ENCODE measurements at regions not wholly inside any gene's neighbourhood (a gene's known extent, or its start where the extent isn't known, plus 50 kb on each side); places are given as distances from the start of the nearest gene placed in this dataset.

DNA sequence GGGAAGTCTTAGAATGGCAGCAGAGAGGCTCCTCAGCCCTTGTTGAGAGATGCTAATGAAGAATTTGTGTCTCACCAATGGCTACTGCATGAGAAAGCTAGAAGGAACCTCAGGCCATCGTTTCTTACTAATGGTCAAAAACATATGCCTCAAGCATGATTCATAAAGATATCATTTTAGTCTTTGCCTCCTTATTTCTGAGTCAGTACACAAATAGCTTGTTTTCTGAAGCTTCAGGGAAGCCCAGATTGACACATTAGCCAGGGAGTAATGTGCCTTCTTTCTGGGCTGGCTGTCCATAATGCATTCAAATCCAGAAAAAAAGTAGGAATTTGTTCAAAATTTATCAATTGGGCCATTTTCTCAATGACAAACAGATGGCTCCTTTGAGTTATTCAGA is 169.4 kb upstream of the ZBED5 start:
- no peak overlapping the region for H3K4me3 ChIP-seq
- no peak overlapping the region for H3K27ac ChIP-seq (replicated peaks in 1 of 4)
- intact Hi-C loops (cut with DNase I), result loop anchor here (5.0 kb wide), 1 partner anchor 235 kb away; no protein-coding TSS in a partner anchor
- H3K4me1 ChIP-seq, result peaks cover 0 to 16% (median 3%) of the 10 kb centered on the region in 4 donors
- H3K27me3 ChIP-seq, result no peaks in the 10 kb centered on the region
- no peaks in the 10 kb centered on the region for H3K9me3 ChIP-seq
- TF ChIP-seq POLR2A (IDR thresholded peaks at IDR 0.05; ENCODE audit: low read depth) (no peak), POLR2AphosphoS5 (IDR thresholded peaks at IDR 0.05) (no peak)
- WGBS, result 56% methylated on average over 1 of the region's 1 CpG
- no peaks in the 10 kb centered on the region for H3K36me3 ChIP-seq
- no peak for DNase-seq (ENCODE audit: extremely low spot score)

DNA sequence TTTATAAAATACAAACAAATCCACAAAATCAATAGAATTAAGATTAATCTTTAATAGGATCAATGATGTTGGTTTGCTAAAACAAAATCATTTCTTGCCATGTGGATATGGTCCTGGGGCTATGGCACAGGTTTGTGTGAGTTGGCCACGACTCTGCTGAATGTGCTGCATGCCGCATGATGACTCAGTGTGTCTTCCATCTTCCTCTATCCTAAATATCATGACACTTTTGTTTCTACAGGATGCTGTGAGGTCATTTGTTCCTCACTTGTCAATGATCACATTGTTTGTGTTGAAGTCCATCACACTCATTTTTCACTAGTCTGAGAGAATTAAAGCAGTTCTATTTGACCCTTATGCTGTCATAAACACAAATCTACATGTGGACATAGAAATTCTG is 167.2 kb upstream of the ZBED5 start:
- intact Hi-C loops (cut with DNase I), result loop anchor here (5.0 kb wide), 1 partner anchor 237 kb away; no protein-coding TSS in a partner anchor

DNA sequence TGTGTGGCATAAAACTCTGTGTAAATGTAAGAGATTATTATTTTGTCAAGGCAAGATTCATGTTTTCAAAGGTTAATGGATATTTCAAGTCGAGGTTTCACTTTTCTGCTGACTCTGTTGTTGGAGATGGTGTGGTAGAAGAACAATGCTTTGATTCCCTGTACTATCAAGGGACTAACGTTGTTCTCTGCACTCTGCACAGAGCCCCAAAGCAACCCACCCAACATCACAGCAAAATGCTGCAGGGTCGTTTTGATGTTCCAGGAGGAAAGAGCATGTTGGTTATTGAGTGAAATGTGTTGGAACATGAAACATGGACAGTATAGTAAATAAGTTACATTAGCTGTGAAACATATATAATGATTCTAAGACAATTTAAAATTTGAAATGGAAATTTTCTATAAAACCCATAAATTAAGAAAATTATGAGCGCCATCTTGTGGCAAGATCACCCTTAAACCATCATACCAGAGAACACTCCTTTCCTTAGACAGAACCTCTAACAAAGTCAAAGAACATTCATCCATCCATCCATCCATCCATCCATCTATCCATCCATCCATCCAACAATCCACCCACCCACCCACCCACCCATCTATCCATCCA is 164.4 kb upstream of the ZBED5 start:
- Histone ChIP-seq H3K27me3 (no peaks in the 10 kb centered on the region), H3K4me1 (peaks cover 0 to 1% (median 0%) of the 10 kb centered on the region in 4 donors), H3K4me3 (no peak overlapping the region), H3K9me3 (no peaks in the 10 kb centered on the region), H3K27ac (replicated peaks in 1 of 4) (no peak overlapping the region), H3K36me3 (no peaks in the 10 kb centered on the region)
- DNase-seq (ENCODE audit: extremely low spot score), result no peak
- TF ChIP-seq POLR2A (IDR thresholded peaks at IDR 0.05; ENCODE audit: low read depth) (no peak), CTCF (IDR thresholded peaks at IDR 0.05) (peak; percentile 50 to 53 (median 50))
- WGBS, result 35% methylated on average over 4 of the region's 4 CpGs
- intact Hi-C loops (cut with DNase I), result loop anchor here (1.0 kb wide), 1 partner anchor 88 kb away; no protein-coding TSS in a partner anchor

More for the DNA sequence above, 167.2 kb upstream of the ZBED5 start:
- no peak for DNase-seq (ENCODE audit: extremely low spot score)
- no peaks in the 10 kb centered on the region for H3K9me3 ChIP-seq
- no peak overlapping the region for H3K4me3 ChIP-seq
- H3K27me3 ChIP-seq, result no peaks in the 10 kb centered on the region
- H3K4me1 ChIP-seq, result peaks cover 0 to 16% (median 3%) of the 10 kb centered on the region in 4 donors
- H3K36me3 ChIP-seq, result no peaks in the 10 kb centered on the region
- WGBS, result 40% methylated on average over 2 of the region's 2 CpGs
- H3K27ac ChIP-seq (replicated peaks in 1 of 4), result no peak overlapping the region
- TF ChIP-seq CTCF (IDR thresholded peaks at IDR 0.05) (no peak), POLR2AphosphoS5 (IDR thresholded peaks at IDR 0.05) (no peak), POLR2A (IDR thresholded peaks at IDR 0.05; ENCODE audit: low read depth) (no peak), EP300 (IDR thresholded peaks at IDR 0.05) (no peak)

- H3K27me3 ChIP-seq, result no peaks in the 10 kb centered on the region
- H3K36me3 ChIP-seq, result no peaks in the 10 kb centered on the region
- no peak overlapping the region for H3K4me3 ChIP-seq
- intact Hi-C loops (cut with DNase I), result loop anchor here (2.0 kb wide), 1 partner anchor 229 kb away; no protein-coding TSS in a partner anchor
- no peaks in the 10 kb centered on the region for H3K4me1 ChIP-seq
- no peak overlapping the region for H3K27ac ChIP-seq (replicated peaks in 1 of 4)
- WGBS, result 72% methylated on average over 4 of the region's 4 CpGs
- DNase-seq (ENCODE audit: extremely low spot score), result no peak
- TF ChIP-seq POLR2AphosphoS5 (IDR thresholded peaks at IDR 0.05), result no peak
- no peak for TF ChIP-seq CTCF (IDR thresholded peaks at IDR 0.05)
- TF ChIP-seq EP300 (IDR thresholded peaks at IDR 0.05), result no peak
- no peak for TF ChIP-seq POLR2A (IDR thresholded peaks at IDR 0.05; ENCODE audit: low read depth)
- no peaks in the 10 kb centered on the region for H3K9me3 ChIP-seq
Measured at GRCh38 chr11:11021563-11021962, 163.7 kb upstream of the ZBED5 start.

- Histone ChIP-seq H3K27ac (replicated peaks in 1 of 4) (no peak overlapping the region), H3K9me3 (no peaks in the 10 kb centered on the region), H3K4me1 (no peaks in the 10 kb centered on the region), H3K4me3 (no peak overlapping the region), H3K36me3 (no peaks in the 10 kb centered on the region), H3K27me3 (no peaks in the 10 kb centered on the region)
- WGBS, result 62% methylated on average over 6 of the region's 6 CpGs
- DNase-seq (ENCODE audit: extremely low spot score), result no peak
- TF ChIP-seq CTCF (IDR thresholded peaks at IDR 0.05) (no peak), EP300 (IDR thresholded peaks at IDR 0.05) (no peak), POLR2A (IDR thresholded peaks at IDR 0.05; ENCODE audit: low read depth) (no peak), POLR2AphosphoS5 (IDR thresholded peaks at IDR 0.05) (no peak)
- intact Hi-C loops (cut with DNase I), result loop anchor here (2.0 kb wide), 1 partner anchor 228 kb away; no protein-coding TSS in a partner anchor
Measured at GRCh38 chr11:11020747-11021149, 162.9 kb upstream of the ZBED5 start.

Data from esophagus muscularis mucosa (tissue), 4 donors.